Stimulated activated CD4-positive, alpha-beta T cell treated with anti-CD3 and anti-CD28 coated beads, Interleukin-12 subunit alpha, Interleukin-12 subunit beta, amount 100 ng/mL, for 24 hours (primary cell): ENCODE measurements at regions not wholly inside any gene's neighbourhood (a gene's known extent, or its start where the extent isn't known, plus 50 kb on each side); places are given as distances from the start of the nearest gene placed in this dataset.
A peak's percentile ranks its signal among the peaks of the same experiment; 100 is the strongest.

Experiments used
- DNase-seq, 2 experiments: peaks; one replicate each; pipeline ENCODE4 v3.0.0-alpha.2; 2020; ENCODE audit warnings: low read depth in 2 of 2

GRCh38 chr9:2568689-2569088 is 52.9 kb upstream of the VLDLR start:
- no peak for DNase-seq

- DNase-seq, result peak in 1 of 2 experiments; percentile 20
These were observed 50.7 kb upstream of the VLDLR start for GRCh38 chr9:2570615-2571479.
